GM21717 (cell line): ENCODE measurements at regions not wholly inside any gene's neighbourhood (a gene's known extent, or its start where the extent isn't known, plus 50 kb on each side); places are given as distances from the start of the nearest gene placed in this dataset.

ENCODE experiments used
- ATAC-seq: cut with Tn5 transposase; IDR thresholded peaks from one replicate; pipeline ENCODE4 v1.9.1; 2021; ENCODE audit warnings: mild to moderate bottlenecking, moderate library complexity; ENCODE audit not compliant: unreplicated experiment

- ATAC-seq = no peak
Observed at GRCh38 chr1:87508247-87508787, 179.6 kb downstream of the LMO4 start.

GRCh38 chr1:87510540-87510939, 181.9 kb downstream of the LMO4 start:
- no peak for ATAC-seq

- no peak for ATAC-seq
Observed at GRCh38 chr1:87511449-87511848, 182.8 kb downstream of the LMO4 start.

GRCh38 chr1:87512431-87512830, 183.8 kb downstream of the LMO4 start:
- no peak for ATAC-seq

- ATAC-seq = no peak
Observed at GRCh38 chr1:87513255-87513654, 184.6 kb downstream of the LMO4 start.

- ATAC-seq = no peak
Observed at GRCh38 chr1:87513966-87514660, 185.4 kb downstream of the LMO4 start.

GRCh38 chr1:87515781-87516180, 187.1 kb downstream of the LMO4 start:
- ATAC-seq = no peak

- ATAC-seq = no peak
Observed at GRCh38 chr1:87518794-87519193, 190.1 kb downstream of the LMO4 start.

- no peak for ATAC-seq
Observed at GRCh38 chr1:87521452-87521851, 192.8 kb downstream of the LMO4 start.

- no peak for ATAC-seq
Observed at GRCh38 chr1:87523466-87523865, 194.8 kb downstream of the LMO4 start.

GRCh38 chr1:87524021-87524754, 195.5 kb downstream of the LMO4 start:
- ATAC-seq = no peak

- ATAC-seq = no peak
Observed at GRCh38 chr1:87528754-87529517, 200.3 kb downstream of the LMO4 start.

- ATAC-seq = no peak
Observed at GRCh38 chr1:87530042-87530807, 201.5 kb downstream of the LMO4 start.

- ATAC-seq = no peak
Observed at GRCh38 chr1:87535551-87535950, 206.9 kb downstream of the LMO4 start.

GRCh38 chr1:87539147-87539546, 210.5 kb downstream of the LMO4 start:
- ATAC-seq = no peak

GRCh38 chr1:87542697-87543096, 214.0 kb downstream of the LMO4 start:
- no peak for ATAC-seq

- ATAC-seq = no peak
Observed at GRCh38 chr1:87549738-87550137, 221.1 kb downstream of the LMO4 start.

GRCh38 chr1:87553511-87553910, 224.8 kb downstream of the LMO4 start:
- no peak for ATAC-seq

- no peak for ATAC-seq
Observed at GRCh38 chr1:87555366-87555765, 226.7 kb downstream of the LMO4 start.

- ATAC-seq = no peak
Observed at GRCh38 chr1:87556326-87556725, 227.6 kb downstream of the LMO4 start.

- no peak for ATAC-seq
Observed at GRCh38 chr1:87558921-87559320, 230.2 kb downstream of the LMO4 start.
